Activated T-helper 1 cell treated with anti-CD3 and anti-CD28 coated beads, Interleukin-12 subunit alpha, Interleukin-12 subunit beta, Interleukin-2, Interleukin-4 antibody, amounts not matched to agents 30 ng/mL and 10 ng/mL and 1 ng/mL, durations not matched to agents 14 hours and 24 hours and 36 hours (primary cell): ENCODE measurements at regions not wholly inside any gene's neighbourhood (a gene's known extent, or its start where the extent isn't known, plus 50 kb on each side); places are given as distances from the start of the nearest gene placed in this dataset.
"Not testable (repeated sequence)": the region's sequence is repeated elsewhere in the genome, so short reads cannot be mapped to it uniquely, and the experiment has no call there.

Experiments used
- DNase-seq: peaks from one replicate; pipeline ENCODE4 v3.0.0; 2021; ENCODE audit warnings: low spot score
- H3K27ac Mint-ChIP-seq: one replicate; pipeline ENCODE4 v1.8.0; 2021; ENCODE audit warnings: mild to moderate bottlenecking, mixed read lengths
- H3K27me3 Mint-ChIP-seq: one replicate; pipeline ENCODE4 v1.8.0; 2022; ENCODE audit warnings: mild to moderate bottlenecking, moderate library complexity, mixed read lengths; ENCODE audit not compliant: insufficient read depth
- H3K36me3 Mint-ChIP-seq: one replicate; pipeline ENCODE4 v1.8.0; 2021; ENCODE audit warnings: low read depth, mixed read lengths
- H3K4me1 Mint-ChIP-seq: one replicate; pipeline ENCODE4 v1.8.0; 2021; ENCODE audit warnings: low read depth, mixed read lengths
- H3K4me3 Mint-ChIP-seq: one replicate; pipeline ENCODE4 v1.8.0; 2021; ENCODE audit warnings: mild to moderate bottlenecking, moderate library complexity, mixed read lengths
- H3K9me3 Mint-ChIP-seq: one replicate; pipeline ENCODE4 v1.8.0; 2021; ENCODE audit warnings: mixed read lengths
- intact Hi-C: fragments of 100-400 bp; cut with micrococcal nuclease; formaldehyde crosslinking; loops from one replicate; pipeline ENCODE4 v1.15.1; 2024

- H3K9me3 Mint-ChIP-seq, result no peaks in the 10 kb centered on the region
- H3K4me3 Mint-ChIP-seq, result no peak overlapping the region
- intact Hi-C loops, result no loop called here
- H3K27ac Mint-ChIP-seq, result no peak overlapping the region
- no peaks in the 10 kb centered on the region for H3K4me1 Mint-ChIP-seq
- peaks cover 2% of the 10 kb centered on the region for H3K27me3 Mint-ChIP-seq
- DNase-seq, result no peak
- H3K36me3 Mint-ChIP-seq, result no peaks in the 10 kb centered on the region
These were observed 133.6 kb upstream of the MAMLD1 start for GRCh38 chrX:150229481-150229880.

GRCh38 chrX:150230952-150231351 lies 132.2 kb upstream of the MAMLD1 start:
- H3K4me3 Mint-ChIP-seq, H3K9me3 Mint-ChIP-seq, DNase-seq, H3K27me3 Mint-ChIP-seq, intact Hi-C loops, H3K36me3 Mint-ChIP-seq, H3K27ac Mint-ChIP-seq, H3K4me1 Mint-ChIP-seq: not testable (repeated sequence)

- H3K4me3 Mint-ChIP-seq, H3K9me3 Mint-ChIP-seq, H3K4me1 Mint-ChIP-seq, H3K27me3 Mint-ChIP-seq, H3K27ac Mint-ChIP-seq, DNase-seq, intact Hi-C loops, H3K36me3 Mint-ChIP-seq: not testable (repeated sequence)
These were observed 131.7 kb upstream of the MAMLD1 start for GRCh38 chrX:150231368-150231767.

GRCh38 chrX:150232222-150232621 lies 130.9 kb upstream of the MAMLD1 start:
- H3K27ac Mint-ChIP-seq, H3K4me3 Mint-ChIP-seq, H3K9me3 Mint-ChIP-seq, DNase-seq, intact Hi-C loops, H3K4me1 Mint-ChIP-seq, H3K27me3 Mint-ChIP-seq, H3K36me3 Mint-ChIP-seq: not testable (repeated sequence)

- peaks cover 2% of the 10 kb centered on the region for H3K27me3 Mint-ChIP-seq
- intact Hi-C loops, result no loop called here
- no peak overlapping the region for H3K27ac Mint-ChIP-seq
- no peaks in the 10 kb centered on the region for H3K36me3 Mint-ChIP-seq
- DNase-seq, result no peak
- H3K4me1 Mint-ChIP-seq, result no peaks in the 10 kb centered on the region
- H3K9me3 Mint-ChIP-seq, result no peaks in the 10 kb centered on the region
- H3K4me3 Mint-ChIP-seq, result no peak overlapping the region
These were observed 129.0 kb upstream of the MAMLD1 start for GRCh38 chrX:150234126-150234525.

GRCh38 chrX:150236327-150236726 lies 126.8 kb upstream of the MAMLD1 start:
- Mint-ChIP-seq H3K27ac (no peak overlapping the region), H3K4me3 (no peak overlapping the region), H3K4me1 (no peaks in the 10 kb centered on the region), H3K36me3 (no peaks in the 10 kb centered on the region), H3K27me3 (peaks cover 4% of the 10 kb centered on the region), H3K9me3 (no peaks in the 10 kb centered on the region)
- intact Hi-C loops, result no loop called here
- DNase-seq, result no peak

GRCh38 chrX:150238632-150239382 lies 124.3 kb upstream of the MAMLD1 start:
- Mint-ChIP-seq H3K4me1 (no peaks in the 10 kb centered on the region), H3K9me3 (no peaks in the 10 kb centered on the region), H3K27ac (no peak overlapping the region), H3K27me3 (peaks cover 5% of the 10 kb centered on the region), H3K36me3 (no peaks in the 10 kb centered on the region), H3K4me3 (no peak overlapping the region)
- intact Hi-C loops, result no loop called here
- DNase-seq, result no peak

- peaks cover 5% of the 10 kb centered on the region for H3K27me3 Mint-ChIP-seq
- no peaks in the 10 kb centered on the region for H3K36me3 Mint-ChIP-seq
- no peak for DNase-seq
- H3K9me3 Mint-ChIP-seq, result no peaks in the 10 kb centered on the region
- no peak overlapping the region for H3K27ac Mint-ChIP-seq
- H3K4me3 Mint-ChIP-seq, result no peak overlapping the region
- H3K4me1 Mint-ChIP-seq, result no peaks in the 10 kb centered on the region
- intact Hi-C loops, result no loop called here
These were observed 123.0 kb upstream of the MAMLD1 start for GRCh38 chrX:150239946-150240642.

GRCh38 chrX:150240643-150240970 lies 122.5 kb upstream of the MAMLD1 start:
- Mint-ChIP-seq H3K27me3 (peaks cover 5% of the 10 kb centered on the region), H3K4me3 (no peak overlapping the region), H3K4me1 (no peaks in the 10 kb centered on the region), H3K36me3 (no peaks in the 10 kb centered on the region), H3K27ac (no peak overlapping the region), H3K9me3 (no peaks in the 10 kb centered on the region)
- intact Hi-C loops, result no loop called here
- DNase-seq, result no peak

- no peaks in the 10 kb centered on the region for H3K4me1 Mint-ChIP-seq
- H3K27ac Mint-ChIP-seq, result no peak overlapping the region
- intact Hi-C loops, result no loop called here
- no peak overlapping the region for H3K4me3 Mint-ChIP-seq
- DNase-seq, result no peak
- no peaks in the 10 kb centered on the region for H3K36me3 Mint-ChIP-seq
- H3K27me3 Mint-ChIP-seq, result peaks cover under 1% of the 10 kb centered on the region
- H3K9me3 Mint-ChIP-seq, result no peaks in the 10 kb centered on the region
These were observed 109.0 kb upstream of the MAMLD1 start for GRCh38 chrX:150253959-150254620.

- H3K27me3 Mint-ChIP-seq, result no peaks in the 10 kb centered on the region
- no peaks in the 10 kb centered on the region for H3K9me3 Mint-ChIP-seq
- intact Hi-C loops, result no loop called here
These were observed 108.2 kb upstream of the MAMLD1 start for GRCh38 chrX:150254909-150255308.

GRCh38 chrX:150255441-150256296 lies 107.4 kb upstream of the MAMLD1 start:
- Mint-ChIP-seq H3K36me3 (no peaks in the 10 kb centered on the region), H3K9me3 (no peaks in the 10 kb centered on the region), H3K27me3 (no peaks in the 10 kb centered on the region), H3K4me3 (no peak overlapping the region), H3K4me1 (no peaks in the 10 kb centered on the region), H3K27ac (no peak overlapping the region)
- DNase-seq, result no peak
- intact Hi-C loops, result no loop called here

More at GRCh38 chrX:150254909-150255308, 108.2 kb upstream of the MAMLD1 start:
- no peak for DNase-seq
- no peak overlapping the region for H3K4me3 Mint-ChIP-seq
- H3K27ac Mint-ChIP-seq, result no peak overlapping the region
- no peaks in the 10 kb centered on the region for H3K4me1 Mint-ChIP-seq
- no peaks in the 10 kb centered on the region for H3K36me3 Mint-ChIP-seq

- H3K27me3 Mint-ChIP-seq, result no peaks in the 10 kb centered on the region
- no peak overlapping the region for H3K4me3 Mint-ChIP-seq
- H3K27ac Mint-ChIP-seq, result no peak overlapping the region
- H3K9me3 Mint-ChIP-seq, result no peaks in the 10 kb centered on the region
- intact Hi-C loops, result no loop called here
- no peak for DNase-seq
- H3K36me3 Mint-ChIP-seq, result no peaks in the 10 kb centered on the region
- H3K4me1 Mint-ChIP-seq, result no peaks in the 10 kb centered on the region
These were observed 106.8 kb upstream of the MAMLD1 start for GRCh38 chrX:150256297-150256650.
